ENCODE measurements at regions not wholly inside any gene's neighbourhood (a gene's known extent, or its start where the extent isn't known, plus 50 kb on each side); places are given as distances from the start of the nearest gene placed in this dataset.

- RAD21 ChIA-PET (ENCODE audit: unreplicated experiment) = interaction anchor here (1.2 kb wide), 1 partner anchor 15 kb away, joined by 6 read pairs; no protein-coding TSS in a partner anchor
Observed at GRCh38 chr4:60952921-60953320, 247.2 kb upstream of the ADGRL3 start.

More at GRCh38 chr4:60952921-60953320, 247.2 kb upstream of the ADGRL3 start:
- no TSS peak for BruUV-seq (replicated peaks)
- FAIRE-seq (no peak), ATAC-seq (no peak), DNase-seq (ENCODE audit: low read depth, low spot score) (no peak)
- H3K9me3 ChIP-seq (replicated peaks; ENCODE audit: control insufficient read depth, insufficient read depth, low read length) = no peaks in the 10 kb centered on the region
- no peaks in the 10 kb centered on the region for H4K20me1 ChIP-seq (ENCODE audit: control insufficient read depth, insufficient read depth)
- WGBS (ENCODE audit: insufficient coverage, insufficient replicate concordance, low lambda C conversion rate, missing lambda C conversion rate) = 0% methylated on average over 2 of the region's 2 CpGs
- no peak overlapping the region for H3K4me3 ChIP-seq
- in situ Hi-C loops (cut with MboI) = no loop called here
- no peak for TF ChIP-seq MLLT1 (IDR thresholded peaks at IDR 0.05)
- no peak for TF ChIP-seq SIN3A (IDR thresholded peaks at IDR 0.05; ENCODE audit: low read depth, low read length)
- no peak for TF ChIP-seq JUND (IDR thresholded peaks at IDR 0.05; ENCODE audit: low read depth, low read length)
- TF ChIP-seq FOXM1 (IDR thresholded peaks at IDR 0.05; ENCODE audit: low read depth, low read length) = no peak
- TF ChIP-seq NR2F1 (conservative IDR thresholded peaks at IDR 0.05) = no peak
- no peak for TF ChIP-seq SUZ12 (IDR thresholded peaks at IDR 0.05; ENCODE audit: unreplicated experiment)
- no peak for TF ChIP-seq EZH2 (IDR thresholded peaks at IDR 0.05; ENCODE audit: borderline replicate concordance, control insufficient read depth, low read depth, low read length)
- no peak for TF ChIP-seq ZNF217 (IDR thresholded peaks at IDR 0.05)
- no peak for TF ChIP-seq IRF5 (IDR thresholded peaks at IDR 0.05; ENCODE audit: borderline replicate concordance)
- TF ChIP-seq YBX1 (IDR thresholded peaks at IDR 0.05) = no peak
- TF ChIP-seq BCL11A (IDR thresholded peaks at IDR 0.05; ENCODE audit: low read depth, low read length) = no peak
- no peak for TF ChIP-seq HCFC1 (IDR thresholded peaks at IDR 0.05; ENCODE audit: low read length)
- TF ChIP-seq FOS (IDR thresholded peaks at IDR 0.05; ENCODE audit: borderline replicate concordance, extremely low read depth, insufficient read length) = no peak
- TF ChIP-seq ETV6 (conservative IDR thresholded peaks at IDR 0.05 in 1 of 2, IDR thresholded peaks at IDR 0.05 in 1 of 2; ENCODE audit: borderline replicate concordance in 1 of 2, low read depth in 1 of 2) = no peak
- TF ChIP-seq SUPT20H (IDR thresholded peaks at IDR 0.05; ENCODE audit: borderline replicate concordance, control insufficient read depth, low read depth, low read length) = no peak
- H3K36me3 ChIP-seq (ENCODE audit: control insufficient read depth in 2 of 2, insufficient read depth in 2 of 2, low read length in 1 of 2) = no peaks in the 10 kb centered on the region
- intact Hi-C loops (cut with micrococcal nuclease; ENCODE audit: unreplicated experiment) = no loop called here
- no peak overlapping the region for H3K27ac ChIP-seq (ENCODE audit: control insufficient read depth, insufficient read depth)
- no peak overlapping the region for H3K4me2 ChIP-seq (ENCODE audit: control insufficient read depth, insufficient read depth)
- no peaks in the 10 kb centered on the region for H3K4me1 ChIP-seq (ENCODE audit: control insufficient read depth, insufficient read depth, low read length)
- H3K9ac ChIP-seq (ENCODE audit: control insufficient read depth, insufficient read depth, low read length) = no peak overlapping the region
- no peaks in the 10 kb centered on the region for H3K79me2 ChIP-seq (ENCODE audit: control insufficient read depth, insufficient read depth, low read length)
- no peaks in the 10 kb centered on the region for H3K27me3 ChIP-seq (replicated peaks in 1 of 2; ENCODE audit: control insufficient read depth in 2 of 2, insufficient read depth in 2 of 2, low read length in 1 of 2)
- ChIA-PET SMC1A (ENCODE audit: uncharacterized antibody, unreplicated experiment) (no interaction called here), POLR2A (no interaction called here), CTCF (no interaction called here)
- no peak overlapping the region for H2AFZ ChIP-seq (ENCODE audit: control insufficient read depth, low read depth, low read length)

All from GM12878 (cell line).